ENCODE measurements at regions not wholly inside any gene's neighbourhood (a gene's known extent, or its start where the extent isn't known, plus 50 kb on each side); places are given as distances from the start of the nearest gene placed in this dataset.

- in situ Hi-C loops (cut with MboI) (no loop called here), intact Hi-C loops (cut with micrococcal nuclease; ENCODE audit: unreplicated experiment) (no loop called here)
- SMC1A ChIA-PET (ENCODE audit: uncharacterized antibody, unreplicated experiment) = no interaction called here
- ATAC-seq = no peak
- Histone ChIP-seq H3K79me2 (ENCODE audit: control insufficient read depth, insufficient read depth, low read length) (no peaks in the 10 kb centered on the region), H2AFZ (ENCODE audit: control insufficient read depth, low read depth, low read length) (no peak overlapping the region), H3K4me2 (ENCODE audit: control insufficient read depth, insufficient read depth) (no peak overlapping the region), H3K27me3 (replicated peaks in 1 of 2; ENCODE audit: control insufficient read depth in 2 of 2, insufficient read depth in 2 of 2, low read length in 1 of 2) (no peaks in the 10 kb centered on the region; a peak in 1 of 4 replicates), H3K4me3 (no peak overlapping the region), H3K27ac (ENCODE audit: control insufficient read depth, insufficient read depth) (no peak overlapping the region), H4K20me1 (ENCODE audit: control insufficient read depth, insufficient read depth) (no peaks in the 10 kb centered on the region), H3K36me3 (ENCODE audit: control insufficient read depth in 2 of 2, insufficient read depth in 2 of 2, low read length in 1 of 2) (no peaks in the 10 kb centered on the region), H3K9ac (ENCODE audit: control insufficient read depth, insufficient read depth, low read length) (no peak overlapping the region), H3K9me3 (replicated peaks; ENCODE audit: control insufficient read depth, insufficient read depth, low read length) (no peaks in the 10 kb centered on the region), H3K4me1 (ENCODE audit: control insufficient read depth, insufficient read depth, low read length) (no peaks in the 10 kb centered on the region)
- no peak for FAIRE-seq
- POLR2A ChIA-PET = interaction anchor here (0.6 kb wide), 1 partner anchor 85 kb away, joined by 3 read pairs; no protein-coding TSS in a partner anchor
- WGBS (ENCODE audit: insufficient coverage, insufficient replicate concordance, low lambda C conversion rate, missing lambda C conversion rate) = 29% methylated on average over 17 of the region's 17 CpGs
- TF ChIP-seq MXI1 (IDR thresholded peaks at IDR 0.05; ENCODE audit: low read depth, low read length) = no peak
- no peak for TF ChIP-seq CHD4 (IDR thresholded peaks at IDR 0.05)
- TF ChIP-seq FOS (IDR thresholded peaks at IDR 0.05; ENCODE audit: borderline replicate concordance, extremely low read depth, insufficient read length) = no peak
- TF ChIP-seq KDM1A (IDR thresholded peaks at IDR 0.05; ENCODE audit: borderline replicate concordance) = no peak
- TF ChIP-seq CBX5 (IDR thresholded peaks at IDR 0.05; ENCODE audit: low read depth) = no peak
- TF ChIP-seq CEBPB (IDR thresholded peaks at IDR 0.05; ENCODE audit: borderline replicate concordance in 1 of 2, low read depth in 2 of 2, low read length in 2 of 2) = no peak
- TF ChIP-seq ZNF384 (IDR thresholded peaks at IDR 0.05; ENCODE audit: borderline replicate concordance, low read depth, low read length) = no peak
- no peak for TF ChIP-seq HDAC2 (IDR thresholded peaks at IDR 0.05)
- TF ChIP-seq NKRF (conservative IDR thresholded peaks at IDR 0.05) = no peak
- no peak for TF ChIP-seq NR2C2 (IDR thresholded peaks at IDR 0.05; ENCODE audit: borderline replicate concordance, control insufficient read depth, insufficient read length, low read depth)
- TF ChIP-seq MTA2 (IDR thresholded peaks at IDR 0.05; ENCODE audit: low read depth) = no peak
- TF ChIP-seq JUND (IDR thresholded peaks at IDR 0.05; ENCODE audit: low read depth, low read length) = no peak
- TF ChIP-seq ZNF274 (IDR thresholded peaks at IDR 0.05; ENCODE audit: insufficient read depth, insufficient read length) = no peak
- no peak for TF ChIP-seq RAD21 (IDR thresholded peaks at IDR 0.05; ENCODE audit: insufficient read depth, low read depth, low read length)
- TF ChIP-seq PBX3 (IDR thresholded peaks at IDR 0.05; ENCODE audit: insufficient replicate concordance, low read depth, low read length) = no peak
- no peak for TF ChIP-seq PKNOX1 (IDR thresholded peaks at IDR 0.05)
- TF ChIP-seq HDGF (IDR thresholded peaks at IDR 0.05) = no peak
- no peak for TF ChIP-seq GABPA (IDR thresholded peaks at IDR 0.05; ENCODE audit: low read depth)
- no peak for TF ChIP-seq IRF3 (IDR thresholded peaks at IDR 0.05)
- no peak for TF ChIP-seq RCOR1 (conservative IDR thresholded peaks at IDR 0.05; ENCODE audit: low read depth, low read length)
- RAD21 ChIA-PET (ENCODE audit: unreplicated experiment) = no interaction called here
- CTCF ChIA-PET = no interaction called here
- DNase-seq (ENCODE audit: low read depth, low spot score) = no peak
- no TSS peak for BruUV-seq (replicated peaks)
Observed at GRCh38 chr2:239816576-239817467, 208.3 kb downstream of the NDUFA10 start.

All from GM12878 (cell line).